Astrocyte of the spinal cord (primary cell): ENCODE measurements at regions not wholly inside any gene's neighbourhood (a gene's known extent, or its start where the extent isn't known, plus 50 kb on each side); places are given as distances from the start of the nearest gene placed in this dataset.

Experiments used
- DNase-seq: peaks from one replicate; pipeline ENCODE4 v3.0.0; 2011; ENCODE audit warnings: low read depth, low spot score
- H3K4me3 ChIP-seq: 2 replicates; pipeline ENCODE4 v1.5.1; 2011; ENCODE audit warnings: low read depth, mild to moderate bottlenecking, low read length, moderate library complexity
- CTCF ChIP-seq: IDR thresholded peaks from 2 replicates; pipeline ENCODE4 v1.5.1; 2012; ENCODE audit warnings: low read depth, mild to moderate bottlenecking, low read length, inconsistent platforms
- in situ Hi-C: cut with HindIII; loops from 2 replicates; pipeline ENCODE4 v1.10.0; 2017; ENCODE audit warnings: low sequenced_read_pairs

GRCh38 chr2:142585785-142586184, 291.7 kb upstream of the KYNU start:
- no peak overlapping the region for H3K4me3 ChIP-seq
- no peak for DNase-seq
- in situ Hi-C loops: no loop called here
- TF ChIP-seq CTCF: no peak

GRCh38 chr2:142582317-142582716, 295.1 kb upstream of the KYNU start:
- peak; percentile 12 for TF ChIP-seq CTCF
- in situ Hi-C loops: no loop called here
- H3K4me3 ChIP-seq: no peak overlapping the region
- DNase-seq: no peak

GRCh38 chr2:142581491-142581890, 296.0 kb upstream of the KYNU start:
- TF ChIP-seq CTCF: no peak
- no peak overlapping the region for H3K4me3 ChIP-seq
- no peak for DNase-seq
- in situ Hi-C loops: no loop called here

- TF ChIP-seq CTCF: no peak
- no peak overlapping the region for H3K4me3 ChIP-seq
- DNase-seq: no peak
- in situ Hi-C loops: no loop called here
Observed at GRCh38 chr2:142580691-142581090, 296.8 kb upstream of the KYNU start.

GRCh38 chr2:142575561-142575960, 301.9 kb upstream of the KYNU start:
- no peak for TF ChIP-seq CTCF
- in situ Hi-C loops: no loop called here
- no peak overlapping the region for H3K4me3 ChIP-seq
- DNase-seq: no peak

- DNase-seq: no peak
- H3K4me3 ChIP-seq: no peak overlapping the region
- TF ChIP-seq CTCF: no peak
- in situ Hi-C loops: no loop called here
Observed at GRCh38 chr2:142574388-142574787, 303.1 kb upstream of the KYNU start.

- H3K4me3 ChIP-seq: no peak overlapping the region
- no peak for TF ChIP-seq CTCF
- in situ Hi-C loops: no loop called here
- DNase-seq: no peak
Observed at GRCh38 chr2:142572346-142573132, 304.9 kb upstream of the KYNU start.
